ENCODE measurements at regions not wholly inside any gene's neighbourhood (a gene's known extent, or its start where the extent isn't known, plus 50 kb on each side); places are given as distances from the start of the nearest gene placed in this dataset.

GRCh38 chr6:121584586-121585369 lies 149.3 kb downstream of the GJA1 start:
- ChIA-PET POLR2A (no interaction called here), CTCF (no interaction called here)
- no peak for TF ChIP-seq CTCF (IDR thresholded peaks at IDR 0.05; ENCODE audit: control extremely low read depth, extremely low read depth, low read depth, missing control alignments)
- no peak for DNase-seq (ENCODE audit: extremely low spot score)

GRCh38 chr6:121590438-121590837 lies 155.0 kb downstream of the GJA1 start:
- no peak for DNase-seq (ENCODE audit: extremely low spot score)
- ChIA-PET POLR2A (no interaction called here), CTCF (interaction anchor here (0.8 to 1.1 kb wide), 2 partner anchors 10 to 59 kb away, joined by 3 read pairs; no protein-coding TSS in a partner anchor)
- TF ChIP-seq CTCF (IDR thresholded peaks at IDR 0.05; ENCODE audit: control extremely low read depth, extremely low read depth, low read depth, missing control alignments): no peak

- ChIA-PET CTCF (interaction anchor here (1.1 kb wide), 1 partner anchor 11 kb away, joined by 3 read pairs; no protein-coding TSS in a partner anchor), POLR2A (no interaction called here)
- no peak for TF ChIP-seq CTCF (IDR thresholded peaks at IDR 0.05; ENCODE audit: control extremely low read depth, extremely low read depth, low read depth, missing control alignments)
- DNase-seq (ENCODE audit: extremely low spot score): no peak
Observed at GRCh38 chr6:121590916-121591315, 155.5 kb downstream of the GJA1 start.

- no peak for TF ChIP-seq CTCF (IDR thresholded peaks at IDR 0.05; ENCODE audit: control extremely low read depth, extremely low read depth, low read depth, missing control alignments)
- ChIA-PET CTCF (interaction anchor here (0.8 to 1.6 kb wide), 2 partner anchors 8 to 16 kb away, joined by 3 to 4 read pairs; no protein-coding TSS in a partner anchor), POLR2A (no interaction called here)
- DNase-seq (ENCODE audit: extremely low spot score): no peak
Observed at GRCh38 chr6:121592261-121592935, 157.0 kb downstream of the GJA1 start.

- no peak for TF ChIP-seq CTCF (IDR thresholded peaks at IDR 0.05; ENCODE audit: control extremely low read depth, extremely low read depth, low read depth, missing control alignments)
- DNase-seq (ENCODE audit: extremely low spot score): no peak
- POLR2A ChIA-PET: no interaction called here
- CTCF ChIA-PET: interaction anchor here (0.8 to 1.6 kb wide), 2 partner anchors 8 to 15 kb away, joined by 3 to 4 read pairs; no protein-coding TSS in a partner anchor
Observed at GRCh38 chr6:121593011-121593641, 157.7 kb downstream of the GJA1 start.

GRCh38 chr6:121594053-121594452 lies 158.6 kb downstream of the GJA1 start:
- DNase-seq (ENCODE audit: extremely low spot score): no peak
- no peak for TF ChIP-seq CTCF (IDR thresholded peaks at IDR 0.05; ENCODE audit: control extremely low read depth, extremely low read depth, low read depth, missing control alignments)
- ChIA-PET POLR2A (no interaction called here), CTCF (no interaction called here)
